ENCODE measurements at regions not wholly inside any gene's neighbourhood (a gene's known extent, or its start where the extent isn't known, plus 50 kb on each side); places are given as distances from the start of the nearest gene placed in this dataset.

- H3K4me1 ChIP-seq (ENCODE audit: control insufficient read depth, extremely low read depth, insufficient read depth, low read length): peaks cover 18% of the 10 kb centered on the region
- no peaks in the 10 kb centered on the region for H3K79me2 ChIP-seq (ENCODE audit: control insufficient read depth, insufficient read depth, low read length)
- no peak overlapping the region for H3K9ac ChIP-seq (replicated peaks; ENCODE audit: extremely low read depth, insufficient read depth, low read length)
- no peaks in the 10 kb centered on the region for H4K20me1 ChIP-seq (replicated peaks; ENCODE audit: control insufficient read depth, extremely low read depth, insufficient read depth, low read length)
- no peaks in the 10 kb centered on the region for H3K9me1 ChIP-seq (replicated peaks; ENCODE audit: control insufficient read depth, extremely low read depth, insufficient read depth, low read length)
- intact Hi-C loops (cut with micrococcal nuclease): no loop called here
- no peaks in the 10 kb centered on the region for H3K9me3 ChIP-seq (replicated peaks; ENCODE audit: control insufficient read depth, insufficient read depth, low read length)
- no peak overlapping the region for H3K27ac ChIP-seq (ENCODE audit: insufficient read depth, low read depth, low read length)
- POLR2A ChIA-PET: no interaction called here
- CTCF ChIA-PET: interaction anchor here (0.7 to 1.4 kb wide), 3 partner anchors 29 to 90 kb away, joined by 3 to 4 read pairs (median 3); no protein-coding TSS in a partner anchor
- H3K36me3 ChIP-seq (ENCODE audit: control insufficient read depth in 2 of 2, extremely low read depth in 1 of 2, insufficient read depth in 2 of 2, low read length in 2 of 2): no peaks in the 10 kb centered on the region
- H2AFZ ChIP-seq (ENCODE audit: low read depth, low read length): no peak overlapping the region
- dilution Hi-C loops (cut with MboI; ENCODE audit: extremely low pct_ligation_motif_present, low sequenced_read_pairs): no loop called here
- FAIRE-seq (no peak), DNase-seq (ENCODE audit: low read depth, low spot score) (peak; percentile 17)
- TF ChIP-seq MYC (IDR thresholded peaks at IDR 0.05; ENCODE audit: low read depth, low read length) (no peak), EZH2 (IDR thresholded peaks at IDR 0.05; ENCODE audit: borderline replicate concordance, low read depth, low read length, severe bottlenecking) (no peak), POLR2AphosphoS5 (IDR thresholded peaks at IDR 0.05; ENCODE audit: insufficient read depth, low read depth, low read length) (no peak), JUN (IDR thresholded peaks at IDR 0.05; ENCODE audit: borderline replicate concordance, insufficient read depth, insufficient read length, low read depth) (no peak), CTCF (IDR thresholded peaks at IDR 0.05; ENCODE audit: extremely low read depth in 1 of 2, insufficient read depth in 1 of 2, low read depth in 1 of 2, low read length in 2 of 2) (no peak)
- TF ChIP-seq, protein P1, sequence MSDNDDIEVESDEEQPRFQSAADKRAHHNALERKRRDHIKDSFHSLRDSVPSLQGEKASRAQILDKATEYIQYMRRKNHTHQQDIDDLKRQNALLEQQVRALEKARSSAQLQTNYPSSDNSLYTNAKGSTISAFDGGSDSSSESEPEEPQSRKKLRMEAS (IDR thresholded peaks at IDR 0.05; ENCODE audit: insufficient read depth, insufficient read length): no peak
- no TSS peak for BruUV-seq (replicated peaks)
- no peak overlapping the region for H3K4me3 ChIP-seq (replicated peaks in 1 of 3; ENCODE audit: insufficient read depth in 1 of 3, low read depth in 1 of 3, low read length in 3 of 3)
- H3K4me2 ChIP-seq (ENCODE audit: insufficient read depth, low read length): no peak overlapping the region
- peaks cover 0 to 4% of the 10 kb centered on the region in 2 experiments for H3K27me3 ChIP-seq (ENCODE audit: control insufficient read depth in 2 of 2, insufficient read depth in 2 of 2, low read length in 2 of 2)
These were observed 57.4 kb upstream of the MRTFB start for GRCh38 chr16:14013571-14014283.
